Small intestine (tissue), 7 donors: ENCODE measurements at regions not wholly inside any gene's neighbourhood (a gene's known extent, or its start where the extent isn't known, plus 50 kb on each side); places are given as distances from the start of the nearest gene placed in this dataset.
"Not testable (repeated sequence)": the region's sequence is repeated elsewhere in the genome, so short reads cannot be mapped to it uniquely, and the experiment has no call there.

ENCODE experiments used
- DNase-seq, 2 donors: peaks; one replicate each; pipeline versions ENCODE4 v3.0.0 to v3.0.0-alpha.2; 2013
- FAIRE-seq: peaks from 2 replicates; lab custom pipeline; 2012; peaks lifted over from hg19 to GRCh38; lab: Jason Lieb, UNC
- H3K27ac ChIP-seq, 3 donors: one replicate each; pipeline ENCODE4 v1.5.1; 2013; ENCODE audit warnings: low read length in 2 of 3, mild to moderate bottlenecking in 2 of 3, control low read depth in 1 of 3, inconsistent platforms in 1 of 3, low read depth in 1 of 3, moderate library complexity in 1 of 3
- H3K27me3 ChIP-seq, 3 donors: one replicate each; pipeline ENCODE4 v1.6.1; 2013; ENCODE audit warnings: low read length in 3 of 3, inconsistent platforms in 1 of 3; ENCODE audit not compliant: control insufficient read depth in 3 of 3, insufficient read depth in 3 of 3
- H3K36me3 ChIP-seq, 3 donors: one replicate each; pipeline ENCODE4 v1.6.1; 2013; ENCODE audit warnings: low read length in 3 of 3, inconsistent platforms in 1 of 3, low read depth in 1 of 3, mild to moderate bottlenecking in 1 of 3, moderate library complexity in 1 of 3; ENCODE audit not compliant: control insufficient read depth in 3 of 3, insufficient read depth in 2 of 3
- H3K4me1 ChIP-seq, 3 donors: one replicate each; pipeline ENCODE4 v1.6.1; 2013; ENCODE audit warnings: low read length in 2 of 3, inconsistent platforms in 1 of 3, low read depth in 1 of 3, mild to moderate bottlenecking in 1 of 3, moderate library complexity in 1 of 3; ENCODE audit not compliant: control insufficient read depth in 3 of 3, insufficient read depth in 2 of 3
- H3K4me3 ChIP-seq, 3 donors: one replicate each; pipeline ENCODE4 v1.5.1; 2013; ENCODE audit warnings: low read length in 3 of 3, control low read depth in 1 of 3, inconsistent platforms in 1 of 3, low read depth in 1 of 3, mild to moderate bottlenecking in 1 of 3, moderate library complexity in 1 of 3
- H3K9me3 ChIP-seq, 2 donors: one replicate each; pipeline ENCODE4 v1.6.1; 2013; ENCODE audit warnings: low read depth in 1 of 2, low read length in 1 of 2; ENCODE audit not compliant: control insufficient read depth in 2 of 2, insufficient read depth in 1 of 2
- WGBS, 3 donors: extraction: QIAGEN DNeasy Blood & Tissue Kit; methylation state at CpG; one replicate each; pipeline ENCODE4 v1.1.7; 2013; 5-methylcytosine and 5-hydroxymethylcytosine counted together
- donor health status: healthy with polysubstance abuse.
- donor health status: control.
- donor health status: control.
- donor health status: Bipolar disorder and iron deficiency.
- donor health status: healthy.

DNA sequence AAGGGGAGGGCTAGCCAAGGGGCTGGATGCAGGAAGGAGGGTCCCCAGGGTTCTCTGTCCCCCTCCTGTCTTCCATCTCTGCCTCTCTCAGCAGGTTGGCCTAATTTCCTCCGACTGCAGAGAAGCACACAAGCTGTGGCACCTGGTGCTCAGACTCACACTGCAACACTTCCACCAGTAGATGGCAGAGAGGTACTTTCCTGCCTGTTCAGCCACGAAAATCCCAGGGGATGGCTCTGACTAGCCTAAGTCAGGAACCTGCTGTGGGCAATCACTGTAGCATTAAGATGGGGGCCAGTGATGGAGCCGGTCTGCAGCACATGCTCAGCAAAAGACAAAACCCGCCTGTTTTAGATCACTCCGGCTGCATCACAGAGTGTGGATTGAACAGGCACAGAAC lies 2721.7 kb upstream of the TPTE start:
- H3K9me3 ChIP-seq, H3K36me3 ChIP-seq, H3K4me1 ChIP-seq, H3K4me3 ChIP-seq, DNase-seq, FAIRE-seq, H3K27ac ChIP-seq, H3K27me3 ChIP-seq: not testable (repeated sequence)
- WGBS, 3 donors = no CpG with 5 or more reads among the region's 5 CpGs

DNA sequence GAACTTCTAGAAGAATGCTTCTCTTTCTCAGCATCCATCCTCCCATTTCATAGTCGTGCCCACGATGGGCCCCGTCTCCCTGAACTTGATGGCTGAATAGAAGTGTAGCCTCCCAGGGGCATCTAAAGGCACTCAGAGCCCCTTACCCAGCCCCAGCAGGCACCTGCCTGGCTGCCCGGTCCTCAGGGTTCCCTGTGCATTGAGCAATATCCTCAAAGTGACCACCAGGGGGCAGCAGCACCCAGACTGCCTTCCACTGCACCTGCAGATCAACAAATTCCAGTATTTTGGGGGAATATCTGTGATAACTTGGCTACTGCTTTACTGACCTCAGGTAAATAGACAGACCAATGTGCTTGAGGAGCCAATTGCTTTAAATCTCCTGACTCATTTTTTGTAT lies 2707.9 kb upstream of the TPTE start:
- not testable (repeated sequence) for H3K27me3 ChIP-seq, H3K4me1 ChIP-seq, H3K4me3 ChIP-seq, H3K36me3 ChIP-seq, DNase-seq, H3K27ac ChIP-seq, H3K9me3 ChIP-seq, FAIRE-seq
- no CpG with 5 or more reads among the region's 4 CpGs for WGBS, 3 donors

DNA sequence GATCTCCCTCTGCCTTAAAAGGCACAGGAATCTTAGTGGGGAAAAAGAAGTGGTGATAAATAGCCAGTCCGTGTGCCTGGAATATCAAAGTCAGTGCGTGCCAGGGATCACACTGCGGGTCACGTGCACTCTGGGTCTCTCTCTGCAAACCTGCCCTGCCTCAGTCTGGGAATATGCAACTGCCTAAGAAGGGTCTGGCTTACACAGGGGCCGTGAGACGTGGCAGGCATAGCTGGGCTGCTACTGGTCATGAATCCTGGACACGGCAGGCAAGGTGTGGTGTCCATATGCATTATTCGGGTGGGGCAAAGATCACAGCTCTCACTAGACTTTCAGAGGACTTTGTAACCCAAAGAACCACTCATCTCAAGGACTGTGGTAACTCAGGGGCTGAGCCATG lies 2704.4 kb upstream of the TPTE start:
- FAIRE-seq, H3K27ac ChIP-seq, H3K4me1 ChIP-seq, H3K27me3 ChIP-seq, DNase-seq, H3K9me3 ChIP-seq, H3K4me3 ChIP-seq, H3K36me3 ChIP-seq: not testable (repeated sequence)
- no CpG with 5 or more reads among the region's 8 CpGs for WGBS, 3 donors

DNA sequence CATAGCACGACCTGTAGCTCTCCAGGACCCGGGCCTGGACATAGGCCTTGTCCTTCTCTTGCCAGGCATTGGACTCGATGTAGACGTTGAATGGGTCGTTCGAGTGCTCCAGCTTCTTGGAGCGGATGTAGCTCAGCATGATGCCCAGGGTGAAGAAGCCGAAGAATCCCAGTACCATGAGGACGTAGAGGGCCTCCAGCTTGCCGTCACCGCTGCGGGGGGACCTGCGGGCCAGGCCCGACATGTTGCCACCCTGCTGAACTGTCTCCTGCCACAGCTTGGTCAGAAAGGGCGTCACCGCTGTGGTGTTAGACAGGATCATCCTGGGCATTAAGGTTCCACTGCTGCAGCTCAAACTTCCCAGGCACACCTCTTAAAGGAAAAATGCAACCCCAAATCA lies 2702.1 kb upstream of the TPTE start:
- H3K27ac ChIP-seq, FAIRE-seq, H3K4me1 ChIP-seq, H3K9me3 ChIP-seq, DNase-seq, H3K4me3 ChIP-seq, H3K27me3 ChIP-seq, H3K36me3 ChIP-seq: not testable (repeated sequence)
- WGBS, 3 donors = 93% methylated on average over 9 of the region's 16 CpGs; no CpG with 5 or more reads in 2 of the 3 donors

DNA sequence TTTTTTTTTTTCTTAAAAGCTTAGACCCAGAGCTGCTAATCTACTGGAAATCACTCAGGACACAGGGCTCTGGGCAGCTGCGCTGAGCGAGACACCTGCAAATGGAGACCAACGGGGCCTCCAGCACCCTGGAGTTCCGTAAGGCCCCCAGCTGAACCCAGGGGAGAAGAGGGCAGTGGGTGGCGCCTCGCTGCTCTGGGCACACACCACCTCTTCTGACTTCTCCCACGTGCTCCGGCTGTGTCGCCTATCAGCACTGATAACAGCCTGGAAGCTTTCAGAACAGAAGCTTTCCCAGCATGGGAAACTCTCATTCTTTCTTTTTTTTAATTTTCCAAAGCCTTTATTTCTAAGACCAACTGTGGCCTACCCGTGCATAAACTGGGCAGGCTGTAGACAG lies 2695.8 kb upstream of the TPTE start:
- not testable (repeated sequence) for H3K9me3 ChIP-seq
- WGBS, 3 donors = no CpG with 5 or more reads among the region's 10 CpGs

DNA sequence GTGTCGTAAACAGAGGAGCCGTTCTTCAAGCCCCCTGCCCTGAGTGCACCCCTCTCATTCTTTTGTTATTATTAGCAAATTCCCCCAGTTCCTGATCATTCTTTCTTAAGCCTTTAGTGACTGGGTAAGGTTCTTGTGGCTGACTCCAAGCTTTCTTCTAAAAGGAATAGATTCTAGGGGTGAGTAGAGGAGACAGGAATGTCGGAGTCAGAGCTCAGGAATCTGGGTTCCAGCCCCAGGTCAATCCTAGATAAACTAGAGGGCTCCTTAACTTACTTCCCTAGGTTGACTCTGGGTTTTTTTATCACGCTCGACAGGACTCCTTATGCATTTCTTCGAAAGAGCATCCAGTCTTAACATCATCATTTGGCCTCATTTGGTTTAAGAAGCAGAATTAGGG lies 2695.2 kb upstream of the TPTE start:
- WGBS, 3 donors = no CpG with 5 or more reads among the region's 6 CpGs
- not testable (repeated sequence) for H3K4me3 ChIP-seq, H3K27ac ChIP-seq, H3K27me3 ChIP-seq, H3K4me1 ChIP-seq, H3K9me3 ChIP-seq, DNase-seq, FAIRE-seq, H3K36me3 ChIP-seq

More for the DNA sequence above, 2695.8 kb upstream of the TPTE start:
- not testable (repeated sequence) for H3K4me3 ChIP-seq, DNase-seq, H3K4me1 ChIP-seq, FAIRE-seq, H3K27ac ChIP-seq, H3K36me3 ChIP-seq, H3K27me3 ChIP-seq

DNA sequence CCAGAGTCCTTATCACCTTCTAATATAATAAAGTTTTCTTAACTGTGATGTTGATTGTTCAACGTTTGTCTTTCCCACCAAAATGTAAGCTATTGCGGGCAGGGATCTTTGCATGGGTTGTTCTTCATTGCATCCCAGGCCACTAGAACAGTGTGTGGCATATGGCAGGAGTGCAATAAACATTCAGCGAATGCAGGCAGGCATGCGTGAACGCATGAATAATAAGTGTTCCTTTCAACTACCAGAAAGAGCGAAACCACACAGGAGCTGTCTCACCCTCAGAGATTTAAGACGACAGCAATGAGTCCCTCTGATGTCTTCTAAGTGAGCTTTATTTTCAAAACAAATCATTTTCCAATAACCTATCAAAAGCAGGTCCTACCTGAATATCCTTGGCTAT lies 2693.1 kb upstream of the TPTE start:
- no CpG with 5 or more reads among the region's 7 CpGs for WGBS, 3 donors
- H3K4me3 ChIP-seq, H3K27ac ChIP-seq, H3K27me3 ChIP-seq, H3K4me1 ChIP-seq, H3K9me3 ChIP-seq, H3K36me3 ChIP-seq, FAIRE-seq, DNase-seq: not testable (repeated sequence)

DNA sequence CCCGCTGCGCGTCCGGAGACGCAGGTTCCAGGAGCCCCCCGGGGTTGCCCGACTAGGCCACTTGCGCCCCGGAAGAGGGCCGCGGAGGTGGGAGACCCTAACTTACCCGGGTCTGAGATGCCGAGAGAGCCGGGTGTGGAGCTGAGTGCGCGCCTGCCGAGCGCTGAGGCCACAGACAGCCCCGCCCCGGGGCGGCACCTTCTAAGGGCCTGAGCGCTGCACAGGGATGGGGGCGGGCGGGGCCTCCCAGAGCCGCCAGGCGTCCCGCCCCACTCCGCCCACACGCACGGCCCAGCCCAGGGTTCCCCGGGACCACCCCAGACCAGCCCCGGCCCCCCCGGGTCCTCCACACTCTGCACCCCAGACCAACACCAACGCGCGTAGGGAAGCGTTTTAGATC lies 2692.0 kb upstream of the TPTE start:
- FAIRE-seq, H3K9me3 ChIP-seq, H3K4me1 ChIP-seq, H3K4me3 ChIP-seq, H3K27ac ChIP-seq, H3K27me3 ChIP-seq, H3K36me3 ChIP-seq, DNase-seq: not testable (repeated sequence)
- WGBS, 3 donors = no CpG with 5 or more reads among the region's 37 CpGs

DNA sequence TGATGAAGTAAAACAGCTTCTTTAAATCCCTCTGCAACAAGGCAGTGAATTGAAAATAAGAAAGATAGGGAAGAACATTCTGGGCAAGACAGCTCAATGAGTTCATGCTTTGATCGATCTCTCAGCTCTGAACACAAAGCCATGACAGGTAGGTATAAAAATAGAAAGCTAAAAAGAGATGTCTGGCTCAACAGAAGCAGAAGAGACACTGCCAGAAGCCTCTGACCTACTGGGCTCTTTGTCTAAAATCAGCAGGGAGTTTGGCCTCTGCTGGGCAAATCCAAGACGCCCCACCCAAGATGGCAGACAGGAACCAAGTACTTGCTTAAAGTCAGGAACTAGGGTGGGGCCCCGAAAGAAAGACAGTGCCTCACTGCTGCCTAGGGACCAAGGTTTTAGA lies 2684.1 kb upstream of the TPTE start:
- WGBS, 3 donors = no CpG with 5 or more reads among the region's 3 CpGs
- not testable (repeated sequence) for H3K27me3 ChIP-seq, FAIRE-seq, H3K4me1 ChIP-seq, H3K36me3 ChIP-seq, H3K27ac ChIP-seq, H3K4me3 ChIP-seq, H3K9me3 ChIP-seq, DNase-seq
